GM23338 (cell line): ENCODE measurements at regions not wholly inside any gene's neighbourhood (a gene's known extent, or its start where the extent isn't known, plus 50 kb on each side); places are given as distances from the start of the nearest gene placed in this dataset.
A peak's percentile ranks its signal among the peaks of the same experiment; 100 is the strongest.

Experiments used
- ATAC-seq: fragments of 200-7000 bp; cut with Tn5 transposase; 3 replicates; pipeline ENCODE4 v1.9.1; 2020
- DNase-seq: peaks from one replicate; pipeline ENCODE4 v3.0.0-alpha.2; 2015; ENCODE audit warnings: low spot score
- H2AFZ ChIP-seq: fragments of 200-600 bp; sonication (generic); 2 replicates; pipeline ENCODE4 v1.8.0; 2016; ENCODE audit warnings: antibody characterized with exemption, mild to moderate bottlenecking, moderate library complexity
- H3F3A ChIP-seq: fragments of 200-600 bp; sonication (generic); replicated peaks from 2 replicates; pipeline ENCODE4 v1.8.0; 2017; ENCODE audit warnings: antibody characterized with exemption, mixed run types, low read depth
- H3K27ac ChIP-seq: fragments of 200-600 bp; sonication (generic); 2 replicates; pipeline ENCODE4 v1.6.1; 2016; ENCODE audit warnings: low read depth
- H3K27me3 ChIP-seq: fragments of 200-600 bp; sonication (generic); 2 replicates; pipeline ENCODE4 v1.8.0; 2016; ENCODE audit warnings: mild to moderate bottlenecking, mixed run types, moderate library complexity; ENCODE audit not compliant: insufficient read depth
- H3K36me3 ChIP-seq: fragments of 200-600 bp; sonication (generic); 2 replicates; pipeline ENCODE4 v1.8.0; 2016; ENCODE audit warnings: mild to moderate bottlenecking; ENCODE audit not compliant: insufficient read depth
- H3K4me1 ChIP-seq: fragments of 200-600 bp; sonication (generic); 2 replicates; pipeline ENCODE4 v1.8.0; 2016; ENCODE audit warnings: mild to moderate bottlenecking, moderate library complexity; ENCODE audit not compliant: insufficient read depth
- H3K4me2 ChIP-seq: fragments of 200-600 bp; sonication (generic); 2 replicates; pipeline ENCODE4 v1.7.1; 2017; ENCODE audit warnings: mixed run types
- H3K4me3 ChIP-seq: fragments of 200-600 bp; sonication (generic); 2 replicates; pipeline ENCODE4 v1.6.1; 2016; ENCODE audit warnings: mixed run types
- H3K79me2 ChIP-seq: fragments of 200-600 bp; sonication (generic); replicated peaks from 2 replicates; pipeline ENCODE4 v1.8.0; 2017; ENCODE audit warnings: mild to moderate bottlenecking; ENCODE audit not compliant: insufficient read depth
- H3K9me2 ChIP-seq: fragments of 200-600 bp; sonication (generic); 2 replicates; pipeline ENCODE4 v1.8.0; 2017; ENCODE audit not compliant: insufficient read depth
- H4K20me1 ChIP-seq: fragments of 200-600 bp; sonication (generic); replicated peaks from 2 replicates; pipeline ENCODE4 v1.8.0; 2017; ENCODE audit warnings: mild to moderate bottlenecking; ENCODE audit not compliant: insufficient read depth
- H3K27ac Mint-ChIP-seq: 2 replicates; pipeline ENCODE4 v1.8.0; 2020; ENCODE audit warnings: inconsistent platforms, mild to moderate bottlenecking, moderate library complexity, mixed read lengths
- H3K27me3 Mint-ChIP-seq: 3 replicates; pipeline ENCODE4 v1.8.0; 2022; ENCODE audit warnings: low read depth, mild to moderate bottlenecking, moderate library complexity, mixed read lengths, inconsistent platforms; ENCODE audit not compliant: insufficient read depth, poor library complexity
- H3K36me3 Mint-ChIP-seq: 3 replicates; pipeline ENCODE4 v1.8.0; 2021; ENCODE audit warnings: low read depth, mild to moderate bottlenecking, inconsistent platforms, moderate library complexity, mixed read lengths
- H3K4me1 Mint-ChIP-seq: 3 replicates; pipeline ENCODE4 v1.8.0; 2020; ENCODE audit warnings: mild to moderate bottlenecking, inconsistent platforms, mixed read lengths
- H3K4me3 Mint-ChIP-seq: 3 replicates; pipeline ENCODE4 v1.8.0; 2021; ENCODE audit warnings: moderate library complexity, mild to moderate bottlenecking, inconsistent platforms, mixed read lengths
- H3K9me3 Mint-ChIP-seq: 3 replicates; pipeline ENCODE4 v1.8.0; 2020; ENCODE audit warnings: moderate library complexity, mild to moderate bottlenecking, inconsistent platforms, mixed read lengths
- CREB1 ChIP-seq: fragments of 250-450 bp; sonication (Bioruptor Pico); IDR thresholded peaks from 2 replicates; pipeline ENCODE4 v1.5.0; 2020; ENCODE audit warnings: low read depth, mild to moderate bottlenecking, moderate library complexity
- CTCF ChIP-seq, 2 experiments: fragments of 200-600 bp in 1 of 2; sonication (generic) in 1 of 2; conservative IDR thresholded peaks; 2 replicates each; pipeline versions ENCODE4 v1.5.1 to v1.6.1; 2016 to 2017; ENCODE audit warnings: antibody characterized with exemption in 2 of 2, low read depth in 2 of 2, mild to moderate bottlenecking in 2 of 2, moderate library complexity in 1 of 2
- EZH2 ChIP-seq: fragments of 200-600 bp; sonication (generic); IDR thresholded peaks from one replicate; pipeline ENCODE4 v1.8.0; 2017; ENCODE audit warnings: antibody characterized with exemption, mild to moderate bottlenecking, low read depth; ENCODE audit not compliant: unreplicated experiment
- EZH2phosphoT487 ChIP-seq: fragments of 200-600 bp; sonication (generic); IDR thresholded peaks from one replicate; pipeline ENCODE4 v1.8.1; 2018; ENCODE audit warnings: antibody characterized with exemption; ENCODE audit not compliant: unreplicated experiment
- NANOG ChIP-seq: IDR thresholded peaks from 2 replicates; pipeline ENCODE4 v1.6.1; 2016; ENCODE audit warnings: antibody characterized with exemption, borderline replicate concordance
- POLR2AphosphoS5 ChIP-seq: IDR thresholded peaks from 2 replicates; pipeline ENCODE4 v1.6.1; 2016; ENCODE audit warnings: antibody characterized with exemption, low read depth
- STAT1 ChIP-seq: IDR thresholded peaks from one replicate; pipeline ENCODE4 v1.6.1; 2016; ENCODE audit warnings: antibody characterized with exemption; ENCODE audit not compliant: unreplicated experiment
- ZNF114 ChIP-seq: fragments of 250-450 bp; sonication (Bioruptor Pico); IDR thresholded peaks from 2 replicates; pipeline ENCODE4 v1.5.0; 2020; ENCODE audit warnings: mild to moderate bottlenecking, moderate library complexity
- ZNF331 ChIP-seq: fragments of 250-450 bp; sonication (Bioruptor Pico); IDR thresholded peaks from 2 replicates; pipeline ENCODE4 v1.5.0; 2020; ENCODE audit warnings: low read depth, mild to moderate bottlenecking, moderate library complexity
- TF ChIP-seq, protein P1 (sequence below): IDR thresholded peaks from 2 replicates; pipeline ENCODE4 v1.6.1; 2016; ENCODE audit warnings: antibody characterized with exemption
- TF ChIP-seq, protein P2 (sequence below): fragments of 250-450 bp; sonication (Bioruptor Pico); IDR thresholded peaks from 2 replicates; pipeline ENCODE4 v1.5.0; 2020; ENCODE audit warnings: mild to moderate bottlenecking, moderate library complexity

DNA sequence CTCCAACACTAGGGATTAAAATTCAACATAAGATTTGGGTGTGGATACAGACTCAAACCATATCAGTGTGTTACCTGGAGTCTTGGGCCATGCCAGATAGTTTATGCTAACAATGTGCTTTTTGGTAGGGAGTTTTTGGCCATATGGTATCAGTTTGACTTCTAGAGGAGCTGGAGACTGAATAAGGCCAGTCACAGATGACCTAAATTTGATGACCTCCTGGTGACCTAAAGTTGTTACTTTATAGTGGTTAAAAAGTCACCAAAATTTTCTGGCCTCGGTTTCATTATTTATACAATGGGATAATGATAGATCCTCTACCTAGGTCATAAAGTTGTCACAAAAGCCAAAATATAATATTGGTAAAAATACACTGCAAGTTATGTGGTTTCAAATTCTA lies 877.1 kb downstream of the RAPGEF2 start:
- no peak overlapping the region for H3K27ac Mint-ChIP-seq
- peaks cover 24% of the 10 kb centered on the region for H3K4me1 ChIP-seq
- H3K9me2 ChIP-seq = peaks cover 8% of the 10 kb centered on the region; the same call in 1 of the 2 replicates
- H2AFZ ChIP-seq = 0 out of 2 replicates have a peak overlapping the region, but pooled peaks have one; percentile 18
- H3K4me3 Mint-ChIP-seq = no peak overlapping the region
- H3K4me2 ChIP-seq = no peak overlapping the region
- H3K36me3 Mint-ChIP-seq = peaks cover 15% of the 10 kb centered on the region; the same call in 2 of the 3 replicates
- peaks cover 40% of the 10 kb centered on the region for H3K4me1 Mint-ChIP-seq
- peaks cover 4% of the 10 kb centered on the region for H3K27me3 Mint-ChIP-seq
- H3K36me3 ChIP-seq = no peaks in the 10 kb centered on the region
- H3K27ac ChIP-seq = no peak overlapping the region
- no peaks in the 10 kb centered on the region for H3K79me2 ChIP-seq
- H4K20me1 ChIP-seq = no peaks in the 10 kb centered on the region
- no peaks in the 10 kb centered on the region for H3K27me3 ChIP-seq
- TF ChIP-seq, protein P1, sequence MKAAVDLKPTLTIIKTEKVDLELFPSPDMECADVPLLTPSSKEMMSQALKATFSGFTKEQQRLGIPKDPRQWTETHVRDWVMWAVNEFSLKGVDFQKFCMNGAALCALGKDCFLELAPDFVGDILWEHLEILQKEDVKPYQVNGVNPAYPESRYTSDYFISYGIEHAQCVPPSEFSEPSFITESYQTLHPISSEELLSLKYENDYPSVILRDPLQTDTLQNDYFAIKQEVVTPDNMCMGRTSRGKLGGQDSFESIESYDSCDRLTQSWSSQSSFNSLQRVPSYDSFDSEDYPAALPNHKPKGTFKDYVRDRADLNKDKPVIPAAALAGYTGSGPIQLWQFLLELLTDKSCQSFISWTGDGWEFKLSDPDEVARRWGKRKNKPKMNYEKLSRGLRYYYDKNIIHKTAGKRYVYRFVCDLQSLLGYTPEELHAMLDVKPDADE = no peak
- TF ChIP-seq, protein P2, sequence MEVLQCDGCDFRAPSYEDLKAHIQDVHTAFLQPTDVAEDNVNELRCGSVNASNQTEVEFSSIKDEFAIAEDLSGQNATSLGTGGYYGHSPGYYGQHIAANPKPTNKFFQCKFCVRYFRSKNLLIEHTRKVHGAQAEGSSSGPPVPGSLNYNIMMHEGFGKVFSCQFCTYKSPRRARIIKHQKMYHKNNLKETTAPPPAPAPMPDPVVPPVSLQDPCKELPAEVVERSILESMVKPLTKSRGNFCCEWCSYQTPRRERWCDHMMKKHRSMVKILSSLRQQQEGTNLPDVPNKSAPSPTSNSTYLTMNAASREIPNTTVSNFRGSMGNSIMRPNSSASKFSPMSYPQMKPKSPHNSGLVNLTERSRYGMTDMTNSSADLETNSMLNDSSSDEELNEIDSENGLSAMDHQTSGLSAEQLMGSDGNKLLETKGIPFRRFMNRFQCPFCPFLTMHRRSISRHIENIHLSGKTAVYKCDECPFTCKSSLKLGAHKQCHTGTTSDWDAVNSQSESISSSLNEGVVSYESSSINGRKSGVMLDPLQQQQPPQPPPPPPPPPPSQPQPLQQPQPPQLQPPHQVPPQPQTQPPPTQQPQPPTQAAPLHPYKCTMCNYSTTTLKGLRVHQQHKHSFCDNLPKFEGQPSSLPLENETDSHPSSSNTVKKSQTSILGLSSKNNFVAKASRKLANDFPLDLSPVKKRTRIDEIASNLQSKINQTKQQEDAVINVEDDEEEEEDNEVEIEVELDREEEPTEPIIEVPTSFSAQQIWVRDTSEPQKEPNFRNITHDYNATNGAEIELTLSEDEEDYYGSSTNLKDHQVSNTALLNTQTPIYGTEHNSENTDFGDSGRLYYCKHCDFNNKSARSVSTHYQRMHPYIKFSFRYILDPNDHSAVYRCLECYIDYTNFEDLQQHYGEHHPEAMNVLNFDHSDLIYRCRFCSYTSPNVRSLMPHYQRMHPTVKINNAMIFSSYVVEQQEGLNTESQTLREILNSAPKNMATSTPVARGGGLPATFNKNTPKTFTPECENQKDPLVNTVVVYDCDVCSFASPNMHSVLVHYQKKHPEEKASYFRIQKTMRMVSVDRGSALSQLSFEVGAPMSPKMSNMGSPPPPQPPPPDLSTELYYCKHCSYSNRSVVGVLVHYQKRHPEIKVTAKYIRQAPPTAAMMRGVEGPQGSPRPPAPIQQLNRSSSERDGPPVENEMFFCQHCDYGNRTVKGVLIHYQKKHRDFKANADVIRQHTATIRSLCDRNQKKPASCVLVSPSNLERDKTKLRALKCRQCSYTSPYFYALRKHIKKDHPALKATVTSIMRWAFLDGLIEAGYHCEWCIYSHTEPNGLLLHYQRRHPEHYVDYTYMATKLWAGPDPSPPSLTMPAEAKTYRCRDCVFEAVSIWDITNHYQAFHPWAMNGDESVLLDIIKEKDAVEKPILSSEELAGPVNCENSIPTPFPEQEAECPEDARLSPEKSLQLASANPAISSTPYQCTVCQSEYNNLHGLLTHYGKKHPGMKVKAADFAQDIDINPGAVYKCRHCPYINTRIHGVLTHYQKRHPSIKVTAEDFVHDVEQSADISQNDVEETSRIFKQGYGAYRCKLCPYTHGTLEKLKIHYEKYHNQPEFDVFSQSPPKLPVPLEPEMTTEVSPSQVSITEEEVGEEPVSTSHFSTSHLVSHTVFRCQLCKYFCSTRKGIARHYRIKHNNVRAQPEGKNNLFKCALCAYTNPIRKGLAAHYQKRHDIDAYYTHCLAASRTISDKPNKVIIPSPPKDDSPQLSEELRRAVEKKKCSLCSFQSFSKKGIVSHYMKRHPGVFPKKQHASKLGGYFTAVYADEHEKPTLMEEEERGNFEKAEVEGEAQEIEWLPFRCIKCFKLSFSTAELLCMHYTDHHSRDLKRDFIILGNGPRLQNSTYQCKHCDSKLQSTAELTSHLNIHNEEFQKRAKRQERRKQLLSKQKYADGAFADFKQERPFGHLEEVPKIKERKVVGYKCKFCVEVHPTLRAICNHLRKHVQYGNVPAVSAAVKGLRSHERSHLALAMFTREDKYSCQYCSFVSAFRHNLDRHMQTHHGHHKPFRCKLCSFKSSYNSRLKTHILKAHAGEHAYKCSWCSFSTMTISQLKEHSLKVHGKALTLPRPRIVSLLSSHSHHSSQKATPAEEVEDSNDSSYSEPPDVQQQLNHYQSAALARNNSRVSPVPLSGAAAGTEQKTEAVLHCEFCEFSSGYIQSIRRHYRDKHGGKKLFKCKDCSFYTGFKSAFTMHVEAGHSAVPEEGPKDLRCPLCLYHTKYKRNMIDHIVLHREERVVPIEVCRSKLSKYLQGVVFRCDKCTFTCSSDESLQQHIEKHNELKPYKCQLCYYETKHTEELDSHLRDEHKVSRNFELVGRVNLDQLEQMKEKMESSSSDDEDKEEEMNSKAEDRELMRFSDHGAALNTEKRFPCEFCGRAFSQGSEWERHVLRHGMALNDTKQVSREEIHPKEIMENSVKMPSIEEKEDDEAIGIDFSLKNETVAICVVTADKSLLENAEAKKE (CRISPR knock-in tag) = no peak
- TF ChIP-seq EZH2 (no peak), CTCF (conservative IDR thresholded peaks at IDR 0.05; ENCODE audit: low read depth in 2 of 2) (no peak), POLR2AphosphoS5 (no peak), ZNF331 (CRISPR knock-in tag) (no peak), STAT1 (no peak), ZNF114 (CRISPR knock-in tag) (no peak), CREB1 (CRISPR knock-in tag) (no peak), EZH2phosphoT487 (no peak), NANOG (no peak)
- ATAC-seq (no peak), DNase-seq (no peak)
- H3K4me3 ChIP-seq = no peak overlapping the region
- H3K9me3 Mint-ChIP-seq = peaks cover 6% of the 10 kb centered on the region; the same call in 1 of the 3 replicates
- no peaks in the 10 kb centered on the region for H3F3A ChIP-seq
